IMR-90 (cell line): ENCODE measurements at regions not wholly inside any gene's neighbourhood (a gene's known extent, or its start where the extent isn't known, plus 50 kb on each side); places are given as distances from the start of the nearest gene placed in this dataset.

Experiments used
- ATAC-seq: fragments of 200-7000 bp; cut with Tn5 transposase; 2 replicates; pipeline ENCODE4 v1.9.1; 2020; ENCODE audit warnings: low read depth, mild to moderate bottlenecking, moderate library complexity
- BruUV-seq: library from RNA; stranded (reverse); fragments of 400-500 nt; replicated peaks from 2 replicates; lab custom pipeline; 2021; lab: Mats Ljungman, UMichigan
- CTCF ChIA-PET: fragments of 300-600 bp; formaldehyde crosslinking; extraction: SDS; loops from one replicate; lab custom pipeline; 2021; ENCODE audit warnings: antibody characterized with exemption; lab: Yijun Ruan, JAX
- POLR2A ChIA-PET: fragments of 300-600 bp; sonication (Branson Sonifier 250); formaldehyde crosslinking; loops from one replicate; lab custom pipeline; 2022; ENCODE audit warnings: antibody characterized with exemption; ENCODE audit not compliant: unreplicated experiment; lab: Charles Lee
- DNase-seq: peaks from one replicate; pipeline ENCODE4 v3.0.0; 2013
- H2AFZ ChIP-seq: replicated peaks from 2 replicates; pipeline ENCODE3; 2013; ENCODE audit warnings: low read length, mild to moderate bottlenecking; ENCODE audit not compliant: poor library complexity
- H2AK5ac ChIP-seq: 2 replicates; pipeline ENCODE4 v1.6.1; 2013; ENCODE audit warnings: low read depth, low read length, inconsistent platforms
- H2AK9ac ChIP-seq: replicated peaks from 2 replicates; pipeline ENCODE3; 2013; ENCODE audit warnings: mild to moderate bottlenecking, low read depth, low read length, moderate library complexity; ENCODE audit not compliant: poor library complexity
- H2BK120ac ChIP-seq: 2 replicates; pipeline ENCODE4 v1.6.1; 2013; ENCODE audit warnings: low read depth, low read length, inconsistent platforms
- H2BK15ac ChIP-seq: 3 replicates; pipeline ENCODE4 v1.6.1; 2013; ENCODE audit warnings: low read depth, low read length, inconsistent platforms
- H2BK20ac ChIP-seq: 2 replicates; pipeline ENCODE4 v1.6.1; 2013; ENCODE audit warnings: low read depth, mild to moderate bottlenecking, inconsistent platforms, low read length, moderate library complexity
- H2BK5ac ChIP-seq: 2 replicates; pipeline ENCODE4 v1.6.1; 2013; ENCODE audit warnings: mild to moderate bottlenecking, low read depth, low read length, inconsistent platforms; ENCODE audit not compliant: poor library complexity, severe bottlenecking
- H3K14ac ChIP-seq: replicated peaks from 2 replicates; pipeline ENCODE4 v1.6.1; 2013; ENCODE audit warnings: low read depth, low read length, inconsistent platforms
- H3K18ac ChIP-seq: 2 replicates; pipeline ENCODE4 v1.6.1; 2013; ENCODE audit warnings: low read depth, low read length, control low read depth
- H3K23ac ChIP-seq: 2 replicates; pipeline ENCODE4 v1.6.1; 2013; ENCODE audit warnings: low read depth, low read length, inconsistent platforms
- H3K27ac ChIP-seq: 2 replicates; pipeline ENCODE4 v1.5.1; 2013; ENCODE audit warnings: mild to moderate bottlenecking, control low read depth, low read length; ENCODE audit not compliant: insufficient read depth
- H3K27me3 ChIP-seq: 2 replicates; pipeline ENCODE4 v1.6.1; 2013; ENCODE audit warnings: low read length; ENCODE audit not compliant: control insufficient read depth, insufficient read depth
- H3K36me3 ChIP-seq: 2 replicates; pipeline ENCODE4 v1.6.1; 2013; ENCODE audit warnings: low read length, mixed read lengths; ENCODE audit not compliant: control insufficient read depth, insufficient read depth
- H3K4ac ChIP-seq: 2 replicates; pipeline ENCODE4 v1.6.1; 2013; ENCODE audit warnings: low read depth, low read length, inconsistent platforms
- H3K4me1 ChIP-seq: 2 replicates; pipeline ENCODE4 v1.6.1; 2013; ENCODE audit warnings: low read length, mixed read lengths; ENCODE audit not compliant: control insufficient read depth, insufficient read depth
- H3K4me2 ChIP-seq: 2 replicates; pipeline ENCODE4 v1.6.1; 2013; ENCODE audit warnings: low read depth, mild to moderate bottlenecking, control low read depth, low read length, moderate library complexity
- H3K4me3 ChIP-seq: 2 replicates; pipeline ENCODE4 v1.5.1; 2013; ENCODE audit warnings: low read depth, mild to moderate bottlenecking, control low read depth, low read length, moderate library complexity; ENCODE audit not compliant: insufficient read depth
- H3K56ac ChIP-seq: 2 replicates; pipeline ENCODE4 v1.6.1; 2013; ENCODE audit warnings: low read length, inconsistent platforms; ENCODE audit not compliant: insufficient read depth; ENCODE audit errors: extremely low read depth
- H3K79me1 ChIP-seq, 2 experiments: 2 replicates each; pipeline ENCODE4 v1.6.1; 2013; ENCODE audit warnings: low read length in 2 of 2, inconsistent platforms in 1 of 2, low read depth in 1 of 2
- H3K9ac ChIP-seq: 2 replicates; pipeline ENCODE4 v1.6.1; 2013; ENCODE audit warnings: low read depth, low read length, control low read depth
- H3K9me1 ChIP-seq: 2 replicates; pipeline ENCODE4 v1.6.1; 2013; ENCODE audit warnings: low read length, inconsistent platforms; ENCODE audit not compliant: insufficient read depth
- H3K9me3 ChIP-seq: 2 replicates; pipeline ENCODE4 v1.6.1; 2013; ENCODE audit warnings: low read length; ENCODE audit not compliant: control insufficient read depth, insufficient read depth
- H4K20me1 ChIP-seq: 2 replicates; pipeline ENCODE4 v1.6.1; 2013; ENCODE audit warnings: low read length, inconsistent platforms; ENCODE audit not compliant: insufficient read depth
- H4K5ac ChIP-seq: 2 replicates; pipeline ENCODE4 v1.6.1; 2013; ENCODE audit warnings: mild to moderate bottlenecking, low read depth, low read length, control low read depth
- H4K8ac ChIP-seq, 2 experiments: 2 replicates each; pipeline ENCODE4 v1.6.1; 2013; ENCODE audit warnings: low read depth in 2 of 2, low read length in 2 of 2, control low read depth in 1 of 2, inconsistent platforms in 1 of 2
- H4K91ac ChIP-seq: 2 replicates; pipeline ENCODE4 v1.6.1; 2013; ENCODE audit warnings: low read depth, low read length, inconsistent platforms; ENCODE audit not compliant: insufficient read depth
- BHLHE40 ChIP-seq: fragments of 150-350 bp; IDR thresholded peaks from 2 replicates; pipeline ENCODE4 v1.6.1; 2016; ENCODE audit warnings: mild to moderate bottlenecking, low read depth, low read length
- CEBPB ChIP-seq: IDR thresholded peaks from 2 replicates; pipeline ENCODE4 v1.6.1; 2012; ENCODE audit warnings: low read depth, low read length, improper control_type of control experiment
- CTCF ChIP-seq: conservative IDR thresholded peaks from 2 replicates; pipeline ENCODE4 v1.5.1; 2012; ENCODE audit warnings: mild to moderate bottlenecking, low read depth, low read length, improper control_type of control experiment
- FOS ChIP-seq: fragments of 150-350 bp; IDR thresholded peaks from 2 replicates; pipeline ENCODE4 v1.6.1; 2016; ENCODE audit warnings: low read depth, low read length
- USF2 ChIP-seq: fragments of 150-350 bp; IDR thresholded peaks from 2 replicates; pipeline ENCODE4 v1.6.1; 2017; ENCODE audit warnings: mild to moderate bottlenecking, antibody characterized with exemption, low read length, low read depth
- WGBS, 2 experiments: methylation state at CpG; one replicate each; pipeline versions ENCODE4 v1.1.5 to v1.1.7; 2013; ENCODE audit warnings: missing lambda C conversion rate in 2 of 2; ENCODE audit not compliant: insufficient read length in 1 of 2; ENCODE audit errors: extremely low coverage in 2 of 2; 5-methylcytosine and 5-hydroxymethylcytosine counted together
- dilution Hi-C: fragments of 300-500 bp; cut with HindIII; formaldehyde crosslinking; loops from one replicate; pipeline ENCODE4 v1.14.3; 2018; ENCODE audit warnings: low sequenced_read_pairs; ENCODE audit not compliant: unreplicated experiment
- in situ Hi-C: fragments of 300-500 bp; cut with MboI; formaldehyde crosslinking; loops from 3 replicates; pipeline ENCODE4 v1.14.3; 2019; ENCODE audit warnings: low sequenced_read_pairs, inconsistent platforms, mixed read lengths
- intact Hi-C: fragments of 100-400 bp; cut with micrococcal nuclease; formaldehyde crosslinking; loops from 2 replicates; pipeline ENCODE4 v1.10.0; 2022

- in situ Hi-C loops (no loop called here), dilution Hi-C loops (no loop called here), intact Hi-C loops (no loop called here)
- Histone ChIP-seq H3K36me3 (no peaks in the 10 kb centered on the region), H2AK5ac (no peak overlapping the region), H4K20me1 (no peaks in the 10 kb centered on the region), H3K23ac (no peak overlapping the region), H3K4ac (no peak overlapping the region), H2BK20ac (no peak overlapping the region), H2BK120ac (no peak overlapping the region), H3K4me1 (no peaks in the 10 kb centered on the region), H4K5ac (no peak overlapping the region), H3K4me3 (no peak overlapping the region), H3K79me1 (no peaks in the 10 kb centered on the region), H2AK9ac (no peak overlapping the region), H3K9me3 (no peaks in the 10 kb centered on the region), H2BK5ac (no peak overlapping the region), H3K27ac (no peak overlapping the region), H3K18ac (no peak overlapping the region), H4K8ac (no peak overlapping the region), H3K14ac (no peak overlapping the region), H3K27me3 (no peaks in the 10 kb centered on the region), H3K56ac (no peak overlapping the region), H2BK15ac (no peak overlapping the region), H3K9me1 (no peaks in the 10 kb centered on the region), H3K4me2 (no peak overlapping the region), H4K91ac (no peak overlapping the region), H2AFZ (no peak overlapping the region), H3K9ac (no peak overlapping the region)
- DNase-seq (no peak), ATAC-seq (no peak)
- POLR2A ChIA-PET, result no interaction called here
- WGBS, 2 experiments, result no CpG with 5 or more reads among the region's 4 CpGs
- CTCF ChIA-PET, result no interaction called here
- no peak for TF ChIP-seq CTCF
- TF ChIP-seq USF2, result no peak
- TF ChIP-seq FOS, result no peak
- TF ChIP-seq CEBPB, result peak; percentile 67
- TF ChIP-seq BHLHE40, result no peak
- BruUV-seq, result no TSS peak
These were observed 394.7 kb upstream of the KLF12 start for GRCh38 chr13:74528734-74529513.
